Stimulated activated CD8-positive, alpha-beta memory T cell treated with anti-CD3 and anti-CD28 coated beads, Interleukin-4, amount 100 ng/mL, for 48 hours (primary cell): ENCODE measurements at regions not wholly inside any gene's neighbourhood (a gene's known extent, or its start where the extent isn't known, plus 50 kb on each side); places are given as distances from the start of the nearest gene placed in this dataset.
"Not testable (repeated sequence)": the region's sequence is repeated elsewhere in the genome, so short reads cannot be mapped to it uniquely, and the experiment has no call there.

Experiments used
- DNase-seq: peaks from one replicate; pipeline ENCODE4 v3.0.0-alpha.2; 2020

DNA sequence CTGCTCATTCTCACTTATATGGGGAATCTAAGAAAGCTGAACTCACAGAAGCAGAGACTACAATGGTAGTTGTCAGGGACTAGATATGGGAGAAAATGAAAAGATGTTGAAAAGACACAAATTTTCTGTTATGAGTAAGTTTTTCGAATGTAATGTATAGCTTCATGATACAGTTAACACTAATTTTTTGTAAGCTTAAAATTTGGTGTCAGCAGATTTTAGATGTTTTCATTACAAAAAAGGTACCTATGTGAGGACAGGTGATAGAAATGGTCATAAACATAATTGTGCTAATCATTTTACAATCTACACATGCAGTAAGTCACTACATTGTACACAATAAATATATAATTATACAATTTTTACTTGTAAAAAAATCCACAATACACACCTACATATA is 286.6 kb downstream of the ZNF33B start:
- DNase-seq, result no peak

DNA sequence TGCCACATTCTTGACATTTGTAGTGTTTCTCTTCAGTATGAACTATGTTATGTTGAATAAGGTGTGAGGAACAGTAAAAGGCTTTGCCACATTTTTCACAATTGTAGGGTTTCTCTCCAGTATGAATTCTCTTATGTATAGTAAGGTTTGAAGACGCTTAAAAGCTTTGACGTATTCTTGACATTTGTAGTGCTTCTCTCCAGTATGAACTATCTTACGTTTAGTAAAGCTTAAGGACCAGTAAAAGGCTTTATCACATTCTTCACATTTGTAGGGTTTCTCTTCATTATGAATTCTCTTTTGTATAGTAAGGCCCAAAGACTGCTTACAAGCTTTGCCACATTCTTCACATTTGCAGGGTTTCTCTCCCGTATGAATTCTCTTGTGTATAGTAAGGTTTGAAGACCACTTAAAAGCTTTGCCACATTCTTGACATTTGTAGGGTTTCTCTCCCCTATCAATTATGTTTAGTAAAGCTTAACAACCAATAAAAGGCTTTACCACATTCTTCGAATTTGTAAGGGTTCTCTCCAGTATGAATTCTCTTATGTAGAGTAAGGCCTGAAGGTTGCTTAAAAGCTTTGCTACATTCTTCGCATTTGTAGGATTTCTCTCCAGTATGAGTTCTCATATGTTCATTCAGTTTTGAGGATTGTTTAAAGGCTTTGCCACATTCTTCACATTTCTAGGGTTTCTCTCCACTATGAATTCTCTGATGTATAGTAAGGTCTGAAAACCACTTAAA is 301.6 kb downstream of the ZNF33B start:
- DNase-seq, result not testable (repeated sequence)

- DNase-seq, result not testable (repeated sequence)
Measured at GRCh38 chr10:42335653-42336296, 302.6 kb downstream of the ZNF33B start.

GRCh38 chr10:42304341-42304740 is 334.0 kb downstream of the ZNF33B start:
- no peak for DNase-seq

GRCh38 chr10:42281896-42282295 is 356.5 kb downstream of the ZNF33B start:
- not testable (repeated sequence) for DNase-seq

DNA sequence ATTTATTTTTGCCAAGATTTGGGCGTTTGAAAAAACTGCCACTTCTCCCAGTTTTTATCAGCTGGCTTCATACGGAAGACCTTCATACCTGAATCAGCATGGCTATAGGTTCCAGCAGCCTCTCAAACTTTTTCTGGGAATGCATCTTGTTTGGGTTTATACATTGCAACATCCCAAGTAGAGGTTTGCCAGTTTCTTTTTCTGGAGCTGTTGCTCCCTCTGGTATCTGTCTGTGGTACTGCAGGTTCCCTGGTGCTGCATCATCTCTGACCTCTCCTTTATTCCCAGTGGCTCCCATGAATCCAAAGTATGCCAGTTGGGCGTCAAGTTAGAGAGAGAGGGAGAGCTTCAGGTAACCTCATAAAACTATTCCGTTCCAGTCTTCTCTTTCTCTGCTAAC is 368.6 kb downstream of the ZNF33B start:
- DNase-seq, result not testable (repeated sequence)

DNA sequence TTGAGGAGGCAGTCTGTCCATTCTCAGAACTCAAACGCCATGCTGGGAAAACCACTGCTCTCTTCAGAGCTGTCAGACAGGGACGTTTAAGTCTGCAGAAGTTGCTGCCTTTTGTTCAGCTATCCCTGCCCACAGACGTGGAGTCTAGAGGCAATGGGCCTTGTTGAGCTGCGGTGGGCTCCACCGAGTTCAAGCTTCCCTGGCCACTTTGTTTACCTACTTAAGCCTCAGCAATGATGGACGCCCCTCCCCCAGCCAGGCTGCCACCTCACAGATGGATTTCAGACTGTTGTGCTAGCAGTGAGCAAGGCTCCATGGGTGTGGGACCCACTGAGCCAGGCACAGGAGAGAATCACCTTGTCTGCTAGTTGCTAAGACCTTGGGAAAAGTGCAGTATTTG is 375.1 kb downstream of the ZNF33B start:
- not testable (repeated sequence) for DNase-seq

- not testable (repeated sequence) for DNase-seq
Measured at GRCh38 chr10:42243002-42243401, 395.4 kb downstream of the ZNF33B start.

DNA sequence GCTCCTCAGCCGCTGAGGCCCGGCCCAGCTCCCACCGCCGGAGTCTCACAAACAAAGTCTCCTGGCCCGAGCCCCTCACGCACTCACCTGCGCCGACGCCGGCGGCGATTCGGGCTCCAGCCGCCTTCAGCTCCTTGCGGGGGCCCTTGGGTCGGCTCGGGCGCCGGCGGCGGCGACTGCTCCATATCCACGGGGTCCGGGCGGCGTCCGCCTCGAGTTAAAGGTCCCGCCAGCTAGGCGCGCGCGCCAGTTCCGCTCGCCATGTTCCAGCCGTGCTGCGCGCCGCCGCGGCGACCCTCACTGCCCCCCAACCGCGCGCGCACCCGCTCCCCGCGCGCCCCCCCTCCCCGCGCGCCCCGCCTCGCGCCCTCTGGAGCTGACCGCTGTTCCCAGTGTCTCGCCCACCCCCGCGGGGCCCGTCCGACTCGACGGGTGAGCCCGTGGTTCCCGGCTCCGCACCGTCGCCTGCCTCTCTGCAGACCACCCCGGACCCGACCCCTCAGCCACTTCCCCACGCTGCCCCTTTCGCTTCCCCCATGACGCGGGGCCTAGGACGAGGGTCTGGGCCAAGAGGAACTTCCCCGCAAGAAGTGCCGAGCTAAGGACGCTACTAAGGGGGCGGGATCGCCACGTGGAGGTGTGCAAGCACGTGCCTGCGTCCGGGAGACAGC is 396.1 kb downstream of the ZNF33B start:
- peak; percentile 24 for DNase-seq

GRCh38 chr10:42236401-42236800 is 402.0 kb downstream of the ZNF33B start:
- not testable (repeated sequence) for DNase-seq

DNA sequence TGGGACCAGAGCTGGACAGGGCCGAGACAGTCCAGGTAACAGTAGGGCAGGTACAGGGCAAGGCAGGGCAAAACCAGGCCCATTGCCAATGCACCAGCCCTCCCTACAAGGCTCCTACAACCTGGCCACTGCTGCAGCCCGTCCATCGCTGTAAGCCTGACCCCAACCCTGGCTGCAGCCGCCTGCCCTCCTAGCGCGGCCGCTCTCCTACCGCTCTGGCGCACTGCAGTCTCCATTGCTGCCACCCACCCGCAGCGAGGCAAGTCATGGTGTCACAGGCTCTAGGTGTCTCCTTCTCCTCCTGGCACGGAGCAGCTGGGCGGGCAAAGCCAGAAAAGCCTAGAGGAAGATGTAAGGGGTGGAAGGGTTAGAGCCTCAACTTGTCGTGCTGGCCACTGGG is 402.6 kb downstream of the ZNF33B start:
- DNase-seq, result not testable (repeated sequence)

DNA sequence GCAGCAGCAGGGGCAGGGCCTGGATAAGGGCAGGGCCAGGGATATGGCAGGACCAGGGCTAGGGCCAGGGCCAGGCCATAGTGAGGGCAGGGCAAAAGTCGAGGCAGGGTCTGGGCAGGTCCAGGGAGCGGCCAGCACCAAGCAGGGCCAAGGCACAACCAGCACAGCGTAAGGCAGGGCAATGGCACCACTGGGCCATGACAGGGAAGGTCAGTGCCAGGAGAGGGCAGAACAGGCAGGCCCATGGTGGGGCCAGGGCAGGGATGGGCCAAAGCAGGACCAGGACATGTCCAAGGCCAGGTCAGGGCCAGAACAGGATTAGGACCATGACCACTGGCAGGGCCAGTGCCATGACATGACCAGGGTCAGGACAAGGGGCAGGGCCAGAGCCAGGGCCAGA is 403.1 kb downstream of the ZNF33B start:
- not testable (repeated sequence) for DNase-seq

DNA sequence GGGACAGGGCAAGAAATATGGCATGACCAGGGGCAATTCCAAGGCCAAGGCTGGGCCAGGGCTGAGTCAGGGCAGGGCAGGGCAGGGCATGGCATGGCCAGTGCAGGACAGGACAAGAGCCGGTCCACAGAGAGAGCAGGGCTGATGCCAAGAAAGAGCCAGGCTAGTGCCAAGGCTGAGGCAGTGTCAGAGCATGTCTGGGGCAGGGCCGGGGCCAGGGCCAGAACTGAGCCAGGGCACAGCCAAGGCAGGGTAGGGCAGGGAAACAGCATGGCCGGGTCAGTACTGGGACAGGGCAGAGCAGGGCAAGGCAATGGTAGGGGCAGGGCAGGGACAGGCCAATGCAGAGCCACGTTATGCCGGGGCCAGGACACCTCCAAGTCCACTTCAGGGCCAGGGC is 403.9 kb downstream of the ZNF33B start:
- not testable (repeated sequence) for DNase-seq

GRCh38 chr10:42233461-42234206 is 404.7 kb downstream of the ZNF33B start:
- DNase-seq, result not testable (repeated sequence)

DNA sequence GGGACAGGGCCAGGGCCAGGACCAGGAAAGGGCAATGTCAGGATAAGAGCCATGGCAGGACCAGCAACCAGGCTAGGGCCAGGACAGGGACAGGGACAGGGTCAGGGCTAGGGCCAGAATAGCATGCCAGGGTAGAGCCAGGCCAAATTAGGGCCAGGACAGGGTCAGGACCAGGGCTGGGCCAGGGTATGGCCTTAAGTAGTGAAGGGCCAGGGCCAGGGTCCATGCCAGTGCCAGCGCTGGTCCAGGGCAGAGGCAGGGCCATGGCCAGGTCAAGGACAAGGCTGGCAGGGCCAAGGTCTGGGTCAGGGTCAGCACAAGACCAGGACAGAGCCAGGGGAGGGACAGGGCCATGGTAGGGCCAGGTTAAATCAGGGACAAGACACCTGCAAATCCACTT is 405.4 kb downstream of the ZNF33B start:
- not testable (repeated sequence) for DNase-seq

DNA sequence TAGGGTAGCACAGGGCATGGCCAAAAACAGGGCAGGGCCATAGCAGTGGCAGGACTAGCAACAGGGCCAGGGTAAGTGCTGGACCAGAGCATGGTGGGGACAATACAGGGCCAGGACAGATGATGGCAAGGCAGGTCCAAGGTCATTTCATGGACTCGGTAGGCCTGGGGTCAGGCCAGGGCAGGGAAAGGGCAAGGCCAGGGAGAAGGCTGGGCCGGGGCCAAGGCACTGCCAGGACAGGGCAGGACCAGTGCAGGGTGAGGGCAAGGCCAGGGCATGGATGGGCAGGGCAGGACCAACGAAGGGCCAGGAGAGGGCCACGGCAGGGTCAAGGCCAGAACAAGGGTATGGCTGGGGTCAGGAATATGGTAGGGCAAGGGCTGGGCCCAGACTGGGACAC is 407.6 kb downstream of the ZNF33B start:
- not testable (repeated sequence) for DNase-seq

- DNase-seq, result not testable (repeated sequence)
Measured at GRCh38 chr10:42230115-42230514, 408.3 kb downstream of the ZNF33B start.

- DNase-seq, result not testable (repeated sequence)
Measured at GRCh38 chr10:42227859-42228258, 410.5 kb downstream of the ZNF33B start.

DNA sequence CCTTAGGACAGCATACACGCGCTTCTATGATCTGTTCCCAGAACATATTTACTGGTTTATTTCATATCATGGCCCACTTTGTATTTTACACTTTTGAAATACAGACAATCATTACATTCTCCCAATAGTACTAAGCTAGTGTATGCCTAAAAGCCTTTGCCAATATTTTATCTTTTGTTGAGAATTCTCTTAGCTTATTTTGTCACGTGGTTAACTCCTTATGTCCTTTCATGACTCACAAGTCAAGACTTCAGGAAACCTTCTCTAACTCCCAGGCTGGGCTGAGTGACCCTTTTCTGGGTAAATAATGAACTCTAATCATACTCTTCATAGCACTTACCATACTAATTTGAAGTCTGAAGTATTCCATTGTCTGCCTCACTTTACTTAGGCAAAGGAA is 444.8 kb downstream of the ZNF33B start:
- DNase-seq, result not testable (repeated sequence)

GRCh38 chr10:42192450-42192849 is 445.9 kb downstream of the ZNF33B start:
- DNase-seq, result peak; percentile 66

- DNase-seq, result not testable (repeated sequence)
Measured at GRCh38 chr10:42187501-42188195, 450.7 kb downstream of the ZNF33B start.
